ENCODE measurements at regions not wholly inside any gene's neighbourhood (a gene's known extent, or its start where the extent isn't known, plus 50 kb on each side); places are given as distances from the start of the nearest gene placed in this dataset.

DNA sequence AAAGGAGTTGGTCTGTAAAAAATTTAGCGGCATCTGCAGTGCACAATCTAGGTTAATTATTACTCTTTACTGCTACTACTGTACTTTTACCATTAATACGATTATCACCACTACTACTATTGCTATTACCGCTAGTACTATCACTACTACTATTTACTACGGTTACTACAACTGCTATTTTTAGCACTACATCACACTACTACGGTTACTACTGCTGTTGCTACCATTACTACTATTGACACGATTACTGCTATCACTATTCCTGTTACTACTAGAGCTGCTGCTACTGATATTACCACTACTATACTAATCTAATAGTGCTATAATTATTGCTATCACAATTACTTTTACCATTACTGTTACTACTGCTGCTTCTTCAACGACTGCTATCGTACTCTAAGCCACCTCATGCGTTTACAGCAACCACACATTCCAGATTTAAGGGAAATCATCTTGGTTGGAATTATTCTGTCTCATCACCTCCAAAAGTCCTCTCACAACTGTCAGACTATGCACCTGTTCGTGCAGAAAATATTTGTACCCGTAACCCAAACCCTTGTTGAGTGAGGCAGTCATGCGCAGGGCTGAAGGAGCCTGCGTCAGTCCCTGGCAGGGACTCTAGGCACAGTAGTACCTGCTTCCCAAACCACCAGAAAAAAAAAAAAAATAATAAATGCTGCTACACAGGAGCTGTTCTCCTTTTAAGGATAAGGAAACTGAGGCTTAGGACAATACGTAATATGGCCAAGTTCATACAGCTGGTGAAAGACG is 59.5 kb downstream of the MAF start:
- TF ChIP-seq, protein P1, sequence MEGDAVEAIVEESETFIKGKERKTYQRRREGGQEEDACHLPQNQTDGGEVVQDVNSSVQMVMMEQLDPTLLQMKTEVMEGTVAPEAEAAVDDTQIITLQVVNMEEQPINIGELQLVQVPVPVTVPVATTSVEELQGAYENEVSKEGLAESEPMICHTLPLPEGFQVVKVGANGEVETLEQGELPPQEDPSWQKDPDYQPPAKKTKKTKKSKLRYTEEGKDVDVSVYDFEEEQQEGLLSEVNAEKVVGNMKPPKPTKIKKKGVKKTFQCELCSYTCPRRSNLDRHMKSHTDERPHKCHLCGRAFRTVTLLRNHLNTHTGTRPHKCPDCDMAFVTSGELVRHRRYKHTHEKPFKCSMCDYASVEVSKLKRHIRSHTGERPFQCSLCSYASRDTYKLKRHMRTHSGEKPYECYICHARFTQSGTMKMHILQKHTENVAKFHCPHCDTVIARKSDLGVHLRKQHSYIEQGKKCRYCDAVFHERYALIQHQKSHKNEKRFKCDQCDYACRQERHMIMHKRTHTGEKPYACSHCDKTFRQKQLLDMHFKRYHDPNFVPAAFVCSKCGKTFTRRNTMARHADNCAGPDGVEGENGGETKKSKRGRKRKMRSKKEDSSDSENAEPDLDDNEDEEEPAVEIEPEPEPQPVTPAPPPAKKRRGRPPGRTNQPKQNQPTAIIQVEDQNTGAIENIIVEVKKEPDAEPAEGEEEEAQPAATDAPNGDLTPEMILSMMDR (IDR thresholded peaks at IDR 0.05; ENCODE audit: poor library complexity): no peak
- no peak for TF ChIP-seq EZH2 (IDR thresholded peaks at IDR 0.05; ENCODE audit: borderline replicate concordance)
- no peak for TF ChIP-seq EZH2phosphoT487 (IDR thresholded peaks at IDR 0.05; ENCODE audit: low read depth, severe bottlenecking, unreplicated experiment)
